ENCODE measurements at regions not wholly inside any gene's neighbourhood (a gene's known extent, or its start where the extent isn't known, plus 50 kb on each side); places are given as distances from the start of the nearest gene placed in this dataset.
"Not testable (repeated sequence)": the region's sequence is repeated elsewhere in the genome, so short reads cannot be mapped to it uniquely, and the experiment has no call there.

DNA sequence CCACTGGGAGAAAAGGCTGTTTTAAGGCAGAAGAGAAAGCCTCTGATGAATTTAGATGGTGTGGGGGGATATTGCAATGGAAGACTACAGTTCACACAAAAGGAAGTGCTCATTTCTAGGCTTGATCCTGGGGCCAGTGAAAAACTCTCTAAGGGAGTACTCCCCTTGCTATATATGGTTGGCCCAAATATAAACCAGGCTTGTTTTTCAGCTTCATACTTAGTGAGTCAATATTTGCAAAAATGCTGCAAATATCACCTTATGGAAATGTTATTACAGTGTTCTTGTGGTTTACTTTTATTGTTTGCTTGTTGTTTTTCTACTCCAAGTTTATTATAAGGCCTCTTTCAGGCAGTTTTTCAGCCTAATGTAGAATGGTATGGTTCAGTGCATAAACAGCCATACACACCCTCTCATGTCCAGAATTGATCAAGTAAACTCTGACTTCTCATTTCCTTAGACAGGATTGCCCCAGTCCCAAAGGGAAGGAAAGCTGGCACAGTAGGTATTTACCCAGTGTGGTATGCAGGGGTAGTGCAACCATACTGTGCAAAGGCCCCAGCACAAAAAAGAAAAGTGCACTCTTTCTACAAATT, 115.1 kb downstream of the FEM1C start:
- TF ChIP-seq, protein P1, sequence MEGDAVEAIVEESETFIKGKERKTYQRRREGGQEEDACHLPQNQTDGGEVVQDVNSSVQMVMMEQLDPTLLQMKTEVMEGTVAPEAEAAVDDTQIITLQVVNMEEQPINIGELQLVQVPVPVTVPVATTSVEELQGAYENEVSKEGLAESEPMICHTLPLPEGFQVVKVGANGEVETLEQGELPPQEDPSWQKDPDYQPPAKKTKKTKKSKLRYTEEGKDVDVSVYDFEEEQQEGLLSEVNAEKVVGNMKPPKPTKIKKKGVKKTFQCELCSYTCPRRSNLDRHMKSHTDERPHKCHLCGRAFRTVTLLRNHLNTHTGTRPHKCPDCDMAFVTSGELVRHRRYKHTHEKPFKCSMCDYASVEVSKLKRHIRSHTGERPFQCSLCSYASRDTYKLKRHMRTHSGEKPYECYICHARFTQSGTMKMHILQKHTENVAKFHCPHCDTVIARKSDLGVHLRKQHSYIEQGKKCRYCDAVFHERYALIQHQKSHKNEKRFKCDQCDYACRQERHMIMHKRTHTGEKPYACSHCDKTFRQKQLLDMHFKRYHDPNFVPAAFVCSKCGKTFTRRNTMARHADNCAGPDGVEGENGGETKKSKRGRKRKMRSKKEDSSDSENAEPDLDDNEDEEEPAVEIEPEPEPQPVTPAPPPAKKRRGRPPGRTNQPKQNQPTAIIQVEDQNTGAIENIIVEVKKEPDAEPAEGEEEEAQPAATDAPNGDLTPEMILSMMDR (IDR thresholded peaks at IDR 0.05; ENCODE audit: low read depth, low read length), result no peak
- H3K4me3 ChIP-seq (ENCODE audit: low read depth, low read length), result no peak overlapping the region

DNA sequence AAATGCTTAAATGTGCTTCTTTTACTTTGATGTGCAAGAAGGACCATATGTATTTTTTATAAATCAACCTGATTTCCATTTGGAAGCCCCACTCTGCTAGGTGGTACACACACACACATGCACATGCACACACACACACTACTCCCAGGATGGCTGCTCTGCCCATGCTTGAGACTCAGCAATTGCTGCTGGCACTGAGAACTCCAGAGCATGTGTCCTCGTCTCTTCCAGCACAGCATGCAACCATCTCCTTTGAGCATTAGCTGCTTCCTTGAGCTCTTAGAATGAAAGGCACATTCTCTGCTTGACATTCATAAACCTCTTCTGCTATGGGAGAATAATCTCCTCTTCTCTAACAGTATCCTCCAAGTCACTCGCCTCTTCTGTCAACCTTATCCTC, 115.9 kb downstream of the FEM1C start:
- TF ChIP-seq, protein P1 (IDR thresholded peaks at IDR 0.05; ENCODE audit: low read depth, low read length), result no peak
- no peak overlapping the region for H3K4me3 ChIP-seq (ENCODE audit: low read depth, low read length)

DNA sequence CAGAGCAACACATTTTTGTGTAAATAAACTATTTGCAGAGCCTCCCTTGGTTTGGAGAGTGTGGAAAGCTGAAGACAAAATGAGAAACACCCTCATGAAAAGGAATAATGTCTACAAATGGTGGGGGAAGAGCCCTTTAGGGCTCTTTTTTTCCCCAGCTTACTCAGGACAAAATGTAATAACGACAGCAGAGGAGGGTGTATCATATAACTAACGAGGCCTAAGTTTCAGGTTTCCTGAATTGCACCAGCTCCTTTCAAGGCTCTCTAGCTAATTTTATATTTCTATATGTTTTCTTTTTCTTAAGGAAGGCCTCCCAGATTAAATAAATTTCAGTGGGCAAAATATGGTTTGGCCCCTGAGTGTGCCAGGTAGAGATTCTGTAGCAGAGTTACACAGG, 116.3 kb downstream of the FEM1C start:
- no peak overlapping the region for H3K4me3 ChIP-seq (ENCODE audit: low read depth, low read length)
- TF ChIP-seq, protein P1 (IDR thresholded peaks at IDR 0.05; ENCODE audit: low read depth, low read length), result no peak

DNA sequence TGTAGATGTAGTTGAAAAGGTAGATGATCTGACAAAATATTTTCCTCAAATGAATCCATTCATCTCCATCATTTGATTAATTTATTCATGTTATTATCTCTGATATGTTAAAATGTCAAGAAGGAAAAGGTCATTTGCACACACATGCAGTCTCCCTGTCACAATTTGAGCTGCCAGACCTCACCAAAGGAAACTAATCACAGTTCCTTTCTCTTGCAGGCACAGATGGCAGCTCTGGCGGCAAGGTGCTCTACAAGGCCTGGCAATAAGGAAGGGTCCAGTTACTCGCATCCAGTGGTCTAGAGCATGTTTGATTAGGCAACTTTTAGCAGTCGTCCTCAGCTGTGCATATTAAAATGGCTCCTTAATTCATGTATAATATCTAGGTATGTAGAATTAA, 120.1 kb downstream of the FEM1C start:
- TF ChIP-seq, protein P1 (IDR thresholded peaks at IDR 0.05; ENCODE audit: low read depth, low read length), result no peak
- no peak overlapping the region for H3K4me3 ChIP-seq (ENCODE audit: low read depth, low read length)

DNA sequence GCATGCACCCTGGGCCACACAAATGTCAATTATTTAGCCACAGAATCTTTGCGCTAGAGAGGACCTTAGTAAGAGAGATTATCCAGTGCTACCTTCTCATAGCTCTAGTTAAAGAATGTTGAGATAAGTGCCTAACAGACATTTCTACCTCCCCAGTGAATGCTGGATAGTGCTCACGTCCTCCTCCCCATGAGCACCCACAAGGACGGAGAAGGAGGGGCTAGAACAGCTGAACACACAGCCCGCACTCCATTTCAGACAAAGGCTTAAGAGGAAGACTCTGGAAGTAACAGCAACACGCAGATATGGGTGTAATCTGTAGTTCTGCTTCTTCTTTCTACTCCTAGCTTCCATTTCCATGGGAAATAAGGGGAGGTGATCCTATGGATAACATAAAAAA, 120.5 kb downstream of the FEM1C start:
- H3K4me3 ChIP-seq (ENCODE audit: low read depth, low read length), result no peak overlapping the region
- TF ChIP-seq, protein P1 (IDR thresholded peaks at IDR 0.05; ENCODE audit: low read depth, low read length), result no peak

DNA sequence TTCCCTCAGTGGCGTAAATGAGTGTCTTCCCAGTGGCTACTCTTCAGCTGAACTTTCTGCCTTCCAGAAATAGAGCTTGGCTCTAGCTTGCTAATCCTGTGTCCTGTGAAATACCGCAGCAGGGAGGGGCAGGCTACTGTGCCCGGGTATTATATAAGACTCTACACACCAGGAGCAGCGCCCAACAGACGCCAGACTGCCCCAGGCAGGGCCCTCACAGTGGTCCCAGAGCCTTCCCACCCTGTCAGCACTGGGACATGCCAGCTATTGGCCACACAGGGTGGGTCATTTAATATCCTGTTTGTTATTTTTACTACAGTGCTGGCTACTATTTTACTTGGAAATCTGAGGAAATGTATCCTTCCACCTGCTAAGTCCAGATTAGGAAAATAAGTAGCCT, 121.0 kb downstream of the FEM1C start:
- no peak overlapping the region for H3K4me3 ChIP-seq (ENCODE audit: low read depth, low read length)
- TF ChIP-seq, protein P1 (IDR thresholded peaks at IDR 0.05; ENCODE audit: low read depth, low read length), result no peak

DNA sequence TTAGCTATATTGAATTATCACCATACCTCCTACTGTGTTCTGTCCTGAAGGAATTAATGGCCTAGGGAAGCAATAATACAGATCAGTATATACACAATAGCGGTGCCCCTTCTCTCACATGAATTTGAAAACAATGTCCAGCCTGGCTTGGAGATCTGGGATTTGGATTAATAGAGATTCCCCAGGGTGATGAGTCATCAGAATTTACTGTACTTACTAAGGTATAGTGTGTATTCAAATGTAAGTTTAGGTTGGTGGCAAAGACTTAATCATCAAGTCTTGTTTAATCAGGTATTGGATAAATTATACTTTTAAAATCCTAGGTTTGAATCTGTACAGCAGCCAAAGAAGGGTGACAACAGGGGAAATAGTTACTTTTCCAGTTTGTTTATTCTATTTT, 121.5 kb downstream of the FEM1C start:
- no peak overlapping the region for H3K4me3 ChIP-seq (ENCODE audit: low read depth, low read length)
- TF ChIP-seq, protein P1 (IDR thresholded peaks at IDR 0.05; ENCODE audit: low read depth, low read length), result no peak

DNA sequence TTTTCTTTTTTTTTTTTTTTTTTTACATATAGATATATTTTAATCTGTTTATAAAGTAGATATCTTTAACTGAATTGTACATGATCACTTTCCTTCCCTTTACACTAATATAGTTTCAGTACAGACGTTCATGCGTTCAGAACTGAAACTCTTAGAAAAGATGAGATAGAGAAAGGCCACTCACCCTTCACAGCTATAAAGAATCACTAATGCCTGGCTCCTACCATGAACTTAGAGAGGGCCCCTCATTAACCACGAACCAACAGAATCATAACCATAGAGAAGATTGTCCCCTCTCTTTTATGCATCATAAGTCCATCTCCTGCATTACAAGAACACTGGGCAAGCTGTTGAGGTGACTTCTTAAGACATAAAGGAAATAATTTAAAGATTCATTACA, 123.8 kb downstream of the FEM1C start:
- not testable (repeated sequence) for H3K4me3 ChIP-seq (ENCODE audit: low read depth, low read length)
